H1 (cell line): ENCODE measurements at regions not wholly inside any gene's neighbourhood (a gene's known extent, or its start where the extent isn't known, plus 50 kb on each side); places are given as distances from the start of the nearest gene placed in this dataset.

ENCODE experiments used
- CTCF ChIA-PET: fragments of 300-600 bp; sonication (Branson Sonifier 250); formaldehyde crosslinking; loops from one replicate; lab custom pipeline; 2021; ENCODE audit not compliant: partially characterized antibody; lab: Charles Lee
- POLR2A ChIA-PET: fragments of 300-600 bp; sonication (Branson Sonifier 250); formaldehyde crosslinking; loops from one replicate; lab custom pipeline; 2021; ENCODE audit warnings: inconsistent platforms; ENCODE audit not compliant: partially characterized antibody; lab: Charles Lee
- DNase-seq, 2 experiments: peaks; one replicate each; pipeline versions ENCODE4 v3.0.0 to v3.0.0-alpha.2; 2010 to 2022; ENCODE audit warnings: low spot score in 2 of 2, low read depth in 1 of 2, mixed read lengths in 1 of 2
- FAIRE-seq: peaks from 2 replicates; lab custom pipeline; 2011; peaks lifted over from hg19 to GRCh38; lab: Jason Lieb, UNC
- H2AFZ ChIP-seq: 2 replicates; pipeline ENCODE4 v1.8.1; 2012; ENCODE audit warnings: low read length, inconsistent platforms
- H2AK5ac ChIP-seq: 2 replicates; pipeline ENCODE4 v1.6.1; 2013; ENCODE audit warnings: low read depth, low read length
- H2BK120ac ChIP-seq: replicated peaks from 2 replicates; pipeline ENCODE3; 2013; ENCODE audit warnings: low read depth, low read length, inconsistent platforms
- H2BK12ac ChIP-seq: 2 replicates; pipeline ENCODE4 v1.6.1; 2013; ENCODE audit warnings: low read depth, low read length
- H2BK15ac ChIP-seq: 2 replicates; pipeline ENCODE4 v1.6.1; 2013; ENCODE audit warnings: low read length
- H2BK20ac ChIP-seq: 2 replicates; pipeline ENCODE4 v1.6.1; 2013; ENCODE audit warnings: low read length
- H2BK5ac ChIP-seq: 2 replicates; pipeline ENCODE4 v1.6.1; 2013; ENCODE audit warnings: low read depth, low read length
- H3K14ac ChIP-seq: 2 replicates; pipeline ENCODE4 v1.6.1; 2013; ENCODE audit warnings: inconsistent platforms; ENCODE audit not compliant: insufficient read length
- H3K18ac ChIP-seq: 2 replicates; pipeline ENCODE4 v1.6.1; 2013; ENCODE audit warnings: low read length; ENCODE audit errors: extremely low read depth
- H3K23ac ChIP-seq: 2 replicates; pipeline ENCODE4 v1.6.1; 2013; ENCODE audit warnings: inconsistent platforms; ENCODE audit not compliant: insufficient read length
- H3K23me2 ChIP-seq: 2 replicates; pipeline ENCODE4 v1.6.1; 2013; ENCODE audit warnings: low read depth, low read length
- H3K27ac ChIP-seq: 2 replicates; pipeline ENCODE4 v1.6.1; 2011; ENCODE audit warnings: low read depth, low read length, inconsistent platforms
- H3K27me3 ChIP-seq, 4 experiments: replicated peaks in 1 of 4; 1 replicate in 1 of 4; 2 replicates in 3 of 4; pipeline versions ENCODE4 v1.6.1 to v1.8.1; 2011 to 2013; ENCODE audit warnings: low read length in 3 of 4, mild to moderate bottlenecking in 3 of 4, inconsistent platforms in 2 of 4, mixed read lengths in 2 of 4, moderate library complexity in 1 of 4; ENCODE audit not compliant: control insufficient read depth in 3 of 4, insufficient read depth in 3 of 4; ENCODE audit errors: extremely low read depth in 1 of 4
- H3K36me3 ChIP-seq, 4 experiments: 2 replicates each; pipeline versions ENCODE4 v1.6.1 to v1.8.1; 2011 to 2013; ENCODE audit warnings: mild to moderate bottlenecking in 4 of 4, low read length in 3 of 4, moderate library complexity in 2 of 4, control low read depth in 1 of 4, inconsistent platforms in 1 of 4; ENCODE audit not compliant: insufficient read depth in 4 of 4, control insufficient read depth in 2 of 4
- H3K4ac ChIP-seq: replicated peaks from 2 replicates; pipeline ENCODE3; 2013; ENCODE audit warnings: low read length, low read depth, mixed read lengths, inconsistent platforms; ENCODE audit not compliant: insufficient read length
- H3K4me1 ChIP-seq, 4 experiments: replicated peaks in 1 of 4; 1 replicate in 1 of 4; 2 replicates in 3 of 4; pipeline versions ENCODE4 v1.6.1 to v1.8.1; 2011 to 2013; ENCODE audit warnings: low read length in 3 of 4, inconsistent platforms in 2 of 4, mixed read lengths in 1 of 4; ENCODE audit not compliant: insufficient read depth in 4 of 4, control insufficient read depth in 3 of 4
- H3K4me2 ChIP-seq, 2 experiments: 2 replicates each; pipeline versions ENCODE4 v1.6.1 to v1.8.1; 2011 to 2013; ENCODE audit warnings: low read depth in 2 of 2, low read length in 2 of 2, control low read depth in 1 of 2, inconsistent platforms in 1 of 2, mild to moderate bottlenecking in 1 of 2; ENCODE audit not compliant: insufficient read depth in 1 of 2
- H3K4me3 ChIP-seq, 4 experiments: fragments of 200-600, 300-600 bp in 1 of 4; sonication (generic), shearing (Covaris generic), sonication (Bioruptor Twin) in 1 of 4; 2 replicates each; pipeline versions ENCODE4 v1.5.1 to v1.8.1; 2011 to 2016; ENCODE audit warnings: low read length in 4 of 4, low read depth in 3 of 4, control low read depth in 2 of 4, inconsistent platforms in 2 of 4, mild to moderate bottlenecking in 2 of 4, mixed read lengths in 1 of 4, moderate library complexity in 1 of 4; ENCODE audit not compliant: insufficient read depth in 2 of 4; ENCODE audit errors: extremely low read depth in 1 of 4
- H3K56ac ChIP-seq: replicated peaks from 2 replicates; pipeline ENCODE3; 2013; ENCODE audit warnings: low read depth, mild to moderate bottlenecking, mixed read lengths, low read length, inconsistent platforms; ENCODE audit not compliant: insufficient read length
- H3K79me1 ChIP-seq: 2 replicates; pipeline ENCODE4 v1.6.1; 2013; ENCODE audit warnings: low read depth, low read length, control low read depth
- H3K79me2 ChIP-seq, 2 experiments: 2 replicates each; pipeline versions ENCODE4 v1.6.1 to v1.8.1; 2012 to 2013; ENCODE audit warnings: low read length in 2 of 2, mild to moderate bottlenecking in 2 of 2, inconsistent platforms in 1 of 2; ENCODE audit not compliant: insufficient read depth in 2 of 2, control insufficient read depth in 1 of 2
- H3K9ac ChIP-seq, 4 experiments: replicated peaks in 1 of 4; 1 replicate in 1 of 4; 2 replicates in 3 of 4; pipeline versions ENCODE4 v1.6.1 to v1.8.1; 2011 to 2013; ENCODE audit warnings: low read depth in 3 of 4, low read length in 3 of 4, control low read depth in 2 of 4, mild to moderate bottlenecking in 2 of 4, moderate library complexity in 2 of 4, inconsistent platforms in 1 of 4; ENCODE audit errors: extremely low read depth in 1 of 4
- H3K9me3 ChIP-seq, 2 experiments: 2 replicates each; pipeline versions ENCODE4 v1.6.1 to v1.8.1; 2012 to 2013; ENCODE audit warnings: mild to moderate bottlenecking in 2 of 2, moderate library complexity in 2 of 2, control low read depth in 1 of 2, inconsistent platforms in 1 of 2, low read depth in 1 of 2, low read length in 1 of 2, mixed read lengths in 1 of 2; ENCODE audit not compliant: insufficient read depth in 2 of 2
- H4K20me1 ChIP-seq, 2 experiments: replicated peaks in 1 of 2; 2 replicates each; pipeline versions ENCODE3 to v1.8.1; 2011 to 2013; ENCODE audit warnings: inconsistent platforms in 2 of 2, low read length in 2 of 2, mild to moderate bottlenecking in 1 of 2; ENCODE audit not compliant: insufficient read depth in 2 of 2, control insufficient read depth in 1 of 2
- H4K5ac ChIP-seq: 2 replicates; pipeline ENCODE4 v1.6.1; 2013; ENCODE audit warnings: low read length, low read depth, mixed read lengths, inconsistent platforms; ENCODE audit not compliant: insufficient read length
- H4K8ac ChIP-seq: 2 replicates; pipeline ENCODE4 v1.8.0; 2013; ENCODE audit warnings: mild to moderate bottlenecking, moderate library complexity, low read length, inconsistent platforms; ENCODE audit not compliant: insufficient read depth; ENCODE audit errors: extremely low read depth
- H4K91ac ChIP-seq: replicated peaks from 2 replicates; pipeline ENCODE3; 2013; ENCODE audit warnings: low read length, mixed read lengths, inconsistent platforms; ENCODE audit not compliant: insufficient read length
- ZNF274 ChIP-seq: IDR thresholded peaks from 2 replicates; pipeline ENCODE4 v1.7.0; 2012; ENCODE audit warnings: low read length, borderline replicate concordance; ENCODE audit errors: extremely low read depth
- WGBS, 2 experiments: shearing (Covaris generic) in 1 of 2; methylation state at CpG; one replicate each; pipeline versions ENCODE4 v1.1.6 to v1.1.7; 2013 to 2015; ENCODE audit warnings: low lambda C conversion rate in 2 of 2, mixed read lengths in 2 of 2, inconsistent platforms in 1 of 2, low coverage in 1 of 2, missing lambda C conversion rate in 1 of 2; ENCODE audit not compliant: insufficient replicate concordance in 2 of 2, insufficient coverage in 1 of 2, insufficient read length in 1 of 2; ENCODE audit errors: extremely low coverage in 1 of 2, missing lambda C conversion rate in 1 of 2; 5-methylcytosine and 5-hydroxymethylcytosine counted together

GRCh38 chr1:118809586-118809985 lies 178.6 kb downstream of the TBX15 start:
- Histone ChIP-seq H2AFZ (no peak overlapping the region), H3K79me1 (no peaks in the 10 kb centered on the region), H3K18ac (no peak overlapping the region), H3K4me1 (no peaks in the 10 kb centered on the region), H3K56ac (no peak overlapping the region), H3K9ac (no peak overlapping the region), H3K4me3 (no peak overlapping the region), H3K4me2 (no peak overlapping the region), H3K4ac (no peak overlapping the region), H4K91ac (no peak overlapping the region), H4K8ac (no peak overlapping the region), H3K23ac (no peak overlapping the region), H3K79me2 (no peaks in the 10 kb centered on the region), H3K9me3 (no peaks in the 10 kb centered on the region), H3K27ac (no peak overlapping the region), H3K14ac (no peak overlapping the region), H2BK12ac (no peak overlapping the region), H2BK20ac (no peak overlapping the region), H3K36me3 (no peaks in the 10 kb centered on the region), H4K20me1 (no peaks in the 10 kb centered on the region), H3K27me3 (no peaks in the 10 kb centered on the region), H2BK5ac (no peak overlapping the region), H4K5ac (no peak overlapping the region), H2BK120ac (no peak overlapping the region), H2AK5ac (no peak overlapping the region), H2BK15ac (no peak overlapping the region), H3K23me2 (no peaks in the 10 kb centered on the region)
- FAIRE-seq (no peak), DNase-seq (no peak)
- ChIA-PET CTCF (no interaction called here), POLR2A (no interaction called here)
- 96% methylated on average over 4 of the region's 4 CpGs; no CpG with 5 or more reads in 1 of the 2 experiments for WGBS, 2 experiments
- TF ChIP-seq ZNF274 = no peak
